NCI-H1417 treated with DMSO at 0.1 percent for 48 hours (cell line): ENCODE measurements at regions not wholly inside any gene's neighbourhood (a gene's known extent, or its start where the extent isn't known, plus 50 kb on each side); places are given as distances from the start of the nearest gene placed in this dataset.

Source experiments
- DNase-seq: peaks from one replicate; lab custom pipeline; 2025; lab: John Stamatoyannopoulos, UW

GRCh38 chr4:119715490-119716445 lies 87.2 kb upstream of the PDE5A start:
- DNase-seq = no peak

DNA sequence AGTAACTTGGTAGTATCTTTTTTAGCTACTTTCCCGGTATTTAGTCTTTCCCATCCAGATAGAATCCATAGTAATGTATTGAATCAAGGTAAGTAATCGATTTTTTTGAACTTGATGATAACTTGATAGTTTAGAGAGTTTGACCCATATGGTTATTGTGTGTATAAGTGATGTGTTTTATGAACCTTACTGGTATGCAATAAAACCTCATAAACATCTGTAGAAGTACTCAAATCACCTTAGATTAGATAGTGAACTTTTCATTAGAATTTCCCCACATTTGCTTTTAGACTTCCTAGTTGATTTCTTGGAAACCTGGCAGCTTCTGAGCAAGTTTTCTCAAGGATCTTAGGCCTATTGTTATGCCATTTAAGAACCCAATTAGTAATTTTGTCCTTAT lies 80.8 kb upstream of the PDE5A start:
- DNase-seq = no peak

GRCh38 chr4:119707336-119707735 lies 78.7 kb upstream of the PDE5A start:
- no peak for DNase-seq

- DNase-seq = no peak
Measured at GRCh38 chr4:119706804-119707203, 78.2 kb upstream of the PDE5A start.

GRCh38 chr4:119697887-119698393 lies 69.3 kb upstream of the PDE5A start:
- DNase-seq = no peak

DNA sequence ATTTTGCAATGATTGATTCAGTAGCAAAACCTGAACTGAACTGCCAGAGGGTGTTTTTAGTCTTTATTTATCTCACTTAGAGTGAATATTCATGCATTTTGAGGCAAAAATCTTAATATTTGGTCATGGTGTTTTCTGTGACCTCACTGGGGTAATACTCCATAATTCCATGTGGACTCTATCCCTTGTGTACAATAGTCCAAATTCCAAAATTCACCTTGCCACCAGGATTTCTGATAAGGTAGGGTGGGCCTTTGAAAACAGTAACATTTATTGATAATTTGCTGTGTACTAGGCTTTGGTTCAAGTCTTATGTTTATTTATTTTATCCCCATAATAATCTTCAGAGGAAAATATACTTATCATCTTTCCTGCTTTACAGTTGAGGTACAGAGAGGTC lies 68.4 kb upstream of the PDE5A start:
- no peak for DNase-seq

GRCh38 chr4:119695216-119695615 lies 66.6 kb upstream of the PDE5A start:
- DNase-seq = no peak

DNA sequence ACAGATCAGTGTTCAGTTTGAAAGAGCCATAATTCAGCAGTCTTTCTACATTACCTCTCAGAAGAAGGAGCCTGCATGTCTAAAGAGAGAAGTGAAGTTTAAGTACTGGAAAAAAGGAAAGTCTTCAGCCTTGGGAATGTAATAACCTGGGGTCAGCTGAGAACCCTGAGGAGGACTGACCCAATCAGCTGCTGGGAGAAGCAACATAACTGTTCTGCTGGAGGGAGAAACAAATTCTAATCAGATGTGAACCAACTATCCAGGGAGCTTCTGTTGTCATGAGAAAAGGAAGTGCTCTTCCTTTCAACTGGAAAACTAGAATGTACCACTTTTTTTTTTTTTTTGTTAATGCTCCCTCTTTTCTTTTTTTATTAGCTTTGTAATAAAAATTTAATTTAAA lies 64.5 kb upstream of the PDE5A start:
- DNase-seq = no peak

GRCh38 chr4:119692001-119692400 lies 63.4 kb upstream of the PDE5A start:
- DNase-seq = no peak

GRCh38 chr4:119690871-119691270 lies 62.3 kb upstream of the PDE5A start:
- no peak for DNase-seq

DNA sequence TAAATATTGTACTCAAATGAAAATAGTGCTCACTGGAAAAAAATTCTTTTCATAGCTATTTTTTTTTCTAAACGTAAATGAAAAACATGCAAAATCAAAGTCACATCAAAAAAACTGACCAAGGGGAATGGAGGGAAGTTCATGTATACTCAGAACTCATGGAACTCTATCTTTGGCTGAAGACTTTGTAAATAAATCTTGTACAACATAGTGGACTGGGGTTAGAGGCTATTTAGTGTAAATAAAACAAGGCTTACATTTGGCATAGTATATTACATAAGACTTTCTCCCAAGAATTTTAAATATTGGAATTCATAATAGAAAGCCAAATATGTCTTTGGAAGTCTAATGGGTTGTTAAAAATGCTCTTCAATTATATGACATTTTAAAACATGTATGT lies 59.8 kb upstream of the PDE5A start:
- no peak for DNase-seq

DNA sequence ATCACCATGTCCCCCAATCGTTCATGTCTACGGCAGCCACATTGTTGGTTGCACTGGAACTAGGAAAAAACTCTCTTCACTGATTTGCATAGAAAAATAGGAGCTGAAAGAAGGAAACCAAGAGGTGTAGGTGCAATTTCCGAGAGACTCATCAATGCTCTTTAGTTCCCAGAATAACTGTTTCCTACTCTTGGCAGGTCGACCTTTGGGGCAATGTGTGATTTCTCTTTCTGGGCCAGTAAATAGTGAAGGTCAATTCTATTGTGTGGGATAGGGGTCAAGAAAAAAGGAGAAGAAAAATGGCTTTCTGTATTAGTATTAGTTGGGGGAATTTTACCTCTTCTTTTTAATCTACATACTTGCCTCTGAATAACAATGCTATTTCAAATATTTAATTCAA lies 55.9 kb upstream of the PDE5A start:
- DNase-seq = no peak

DNA sequence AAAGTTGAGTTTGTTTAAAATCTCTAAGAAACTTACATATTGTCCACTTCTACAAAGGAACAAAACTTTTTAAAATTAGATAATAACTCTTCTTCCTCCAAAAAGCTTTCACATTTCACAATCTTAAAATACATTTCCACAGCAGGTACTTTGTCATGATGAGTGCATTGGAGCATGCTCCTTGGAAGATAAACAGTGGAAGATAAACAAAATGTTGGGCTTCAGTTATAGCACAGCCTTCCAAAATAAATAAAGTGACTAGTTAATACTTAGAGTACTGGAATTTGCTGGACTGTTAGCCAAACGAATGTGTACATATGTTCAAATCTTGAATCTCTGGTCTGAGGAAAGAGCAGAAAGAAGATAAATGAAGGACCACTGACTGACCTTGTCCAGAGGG lies 54.9 kb upstream of the PDE5A start:
- DNase-seq = no peak

DNA sequence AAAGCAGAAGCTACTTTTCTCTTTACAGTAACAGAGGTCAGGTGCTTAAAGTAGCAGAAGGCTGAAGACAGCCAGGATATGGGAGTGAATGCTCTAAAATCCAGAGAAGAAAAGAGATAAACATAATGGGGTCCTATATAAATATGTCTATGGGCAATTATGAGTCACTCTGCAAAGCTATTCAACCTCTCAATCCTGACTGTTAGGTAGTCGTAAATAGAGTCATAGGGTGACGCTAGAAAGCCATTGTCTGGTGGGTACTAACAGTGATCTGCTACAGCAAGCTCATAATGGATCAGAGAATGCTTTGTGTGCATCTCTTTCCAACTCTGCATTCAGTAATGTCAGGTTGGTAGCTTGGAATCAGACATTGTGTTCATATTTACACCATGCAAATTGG lies 53.5 kb upstream of the PDE5A start:
- no peak for DNase-seq

GRCh38 chr4:119679251-119679650 lies 50.6 kb upstream of the PDE5A start:
- DNase-seq = no peak

GRCh38 chr4:119678761-119679160 lies 50.2 kb upstream of the PDE5A start:
- DNase-seq = no peak
